C4-2B (cell line): ENCODE measurements at regions not wholly inside any gene's neighbourhood (a gene's known extent, or its start where the extent isn't known, plus 50 kb on each side); places are given as distances from the start of the nearest gene placed in this dataset.

Source experiments
- H3K27ac ChIP-seq: fragments of 450-650 bp; 2 replicates; pipeline ENCODE4 v1.5.1; 2017
- CTCF ChIP-seq: fragments of 450-650 bp; conservative IDR thresholded peaks from 2 replicates; pipeline ENCODE4 v1.5.1; 2017; ENCODE audit warnings: mild to moderate bottlenecking
- ZFX ChIP-seq: fragments of 450-650 bp; IDR thresholded peaks from 2 replicates; pipeline ENCODE4 v1.6.1; 2017

- no peak for TF ChIP-seq ZFX
- no peak overlapping the region for H3K27ac ChIP-seq
Observed at GRCh38 chrX:122572461-122572860, 611.6 kb upstream of the GRIA3 start.

GRCh38 chrX:122579036-122579435, 605.0 kb upstream of the GRIA3 start:
- H3K27ac ChIP-seq = no peak overlapping the region
- TF ChIP-seq CTCF = no peak
- no peak for TF ChIP-seq ZFX

- no peak for TF ChIP-seq ZFX
- no peak for TF ChIP-seq CTCF
- no peak overlapping the region for H3K27ac ChIP-seq
Observed at GRCh38 chrX:122579526-122579925, 604.6 kb upstream of the GRIA3 start.

- no peak for TF ChIP-seq ZFX
- TF ChIP-seq CTCF = no peak
- no peak overlapping the region for H3K27ac ChIP-seq
Observed at GRCh38 chrX:122582280-122582974, 601.7 kb upstream of the GRIA3 start.

- TF ChIP-seq ZFX (no peak), CTCF (no peak)
- H3K27ac ChIP-seq = no peak overlapping the region
Observed at GRCh38 chrX:122582975-122583305, 601.1 kb upstream of the GRIA3 start.

- no peak overlapping the region for H3K27ac ChIP-seq
- TF ChIP-seq CTCF = no peak
- no peak for TF ChIP-seq ZFX
Observed at GRCh38 chrX:122583551-122583950, 600.5 kb upstream of the GRIA3 start.

- TF ChIP-seq CTCF (no peak), ZFX (no peak)
- no peak overlapping the region for H3K27ac ChIP-seq
Observed at GRCh38 chrX:122584981-122585380, 599.1 kb upstream of the GRIA3 start.

GRCh38 chrX:122586831-122587230, 597.2 kb upstream of the GRIA3 start:
- no peak overlapping the region for H3K27ac ChIP-seq
- TF ChIP-seq ZFX (no peak), CTCF (no peak)
